ENCODE measurements at regions not wholly inside any gene's neighbourhood (a gene's known extent, or its start where the extent isn't known, plus 50 kb on each side); places are given as distances from the start of the nearest gene placed in this dataset.
"Not testable (repeated sequence)": the region's sequence is repeated elsewhere in the genome, so short reads cannot be mapped to it uniquely, and the experiment has no call there.

DNA sequence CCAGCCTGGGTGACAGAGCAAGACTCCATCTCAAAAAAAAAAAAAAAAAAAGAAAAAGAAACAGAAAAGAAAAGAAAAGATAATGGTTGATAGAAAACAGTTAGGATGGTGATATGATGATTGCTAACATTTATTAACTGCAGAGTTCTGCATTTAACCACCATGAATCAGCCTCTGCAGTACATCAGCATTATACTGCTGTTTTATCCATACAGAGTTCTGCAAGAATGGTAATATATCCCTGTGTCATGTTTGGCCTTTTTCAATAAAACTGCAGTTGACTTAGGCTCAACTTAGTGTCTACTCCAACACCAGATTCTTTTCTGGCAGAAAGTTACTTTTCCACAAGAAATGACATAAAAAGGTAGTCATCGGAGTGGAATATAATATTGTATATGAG, 62.6 kb downstream of the DUSP6 start:
- no peak for DNase-seq

DNA sequence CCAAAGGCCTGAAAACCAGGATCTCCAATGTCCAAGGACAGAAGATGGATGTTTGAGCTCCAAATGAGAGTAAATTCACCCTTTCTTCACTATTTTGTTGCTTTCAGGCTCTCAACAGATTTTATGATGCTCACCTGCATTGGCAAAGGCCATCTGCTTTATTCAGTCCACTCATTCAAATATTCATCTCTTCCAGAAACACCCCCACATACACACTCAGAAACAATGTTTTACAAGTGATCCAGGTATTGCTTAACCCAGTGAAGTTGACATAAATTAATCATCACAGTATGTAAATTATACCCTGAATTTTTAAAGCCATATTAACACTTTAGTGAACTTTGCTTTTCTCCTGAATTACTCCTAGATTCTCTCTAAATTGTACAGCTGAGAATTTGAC, 63.3 kb downstream of the DUSP6 start:
- no peak for DNase-seq

DNA sequence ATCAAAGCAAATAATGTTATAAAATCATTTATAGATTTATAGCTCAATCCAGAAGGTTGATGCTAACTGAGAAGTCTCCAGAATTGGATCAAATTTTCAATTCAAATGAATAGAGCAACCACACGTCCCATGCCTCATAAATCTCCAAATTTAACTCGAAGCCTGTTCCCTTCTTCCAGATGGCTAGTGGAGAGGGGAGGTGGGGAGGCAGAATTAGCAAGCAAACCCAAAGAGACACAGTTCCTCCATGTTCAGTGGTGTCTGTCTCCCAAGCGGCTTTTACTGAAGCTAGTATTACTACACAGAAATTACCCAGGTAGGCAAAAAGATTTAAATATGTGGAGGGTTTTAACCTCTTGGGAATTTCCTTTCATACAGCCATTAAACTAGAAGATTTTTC, 65.8 kb downstream of the DUSP6 start:
- DNase-seq, result no peak

DNA sequence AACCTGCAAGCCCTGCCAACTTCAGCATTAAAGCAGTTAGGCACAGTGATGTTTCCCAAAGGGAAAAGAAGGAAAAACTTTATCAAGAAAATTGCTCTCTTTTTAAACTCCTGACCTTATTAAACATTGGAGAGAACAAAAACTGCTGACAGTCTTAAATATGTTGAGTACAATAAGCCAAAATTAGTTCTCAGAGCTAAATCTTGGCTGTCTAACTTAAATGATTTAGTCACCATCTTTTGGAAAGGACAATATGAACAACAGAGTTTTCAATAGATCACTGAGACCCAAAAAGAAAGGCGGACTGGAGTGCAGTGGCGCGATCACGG, 70.8 kb downstream of the DUSP6 start:
- no peak for DNase-seq

DNA sequence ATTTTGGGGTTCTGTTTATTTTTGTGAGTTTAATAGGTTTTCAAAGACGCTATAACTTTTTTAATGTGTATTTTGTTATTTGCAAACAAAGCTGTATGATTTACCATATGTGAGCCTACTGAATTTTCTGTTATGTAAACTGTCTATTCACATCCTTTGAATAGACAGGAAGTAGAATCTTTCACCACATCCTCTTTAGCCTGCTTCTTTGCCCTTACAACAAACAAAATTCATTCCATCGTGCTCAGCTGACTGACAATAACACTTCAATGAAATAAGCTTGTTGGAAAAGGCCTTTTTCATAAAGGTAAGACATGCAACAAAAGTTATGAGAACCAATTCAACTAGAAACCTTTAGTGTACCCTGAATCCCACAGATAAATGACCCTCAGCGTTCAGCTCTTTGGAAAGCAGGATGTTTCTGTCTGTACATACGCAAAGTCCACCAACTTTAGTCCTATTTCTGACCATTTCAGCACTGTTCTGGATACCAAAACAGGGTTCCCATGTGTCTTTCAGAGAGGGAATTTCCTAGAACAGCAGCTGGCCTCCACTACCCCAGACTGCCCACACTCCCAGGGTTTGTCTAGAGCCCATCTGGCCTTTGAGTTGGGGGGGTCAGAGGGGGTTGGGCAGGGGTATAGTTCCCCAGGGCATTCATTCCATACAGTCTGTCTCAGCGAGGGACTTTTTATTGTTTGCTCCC, 71.3 kb downstream of the DUSP6 start:
- peak; percentile 15 for DNase-seq

DNA sequence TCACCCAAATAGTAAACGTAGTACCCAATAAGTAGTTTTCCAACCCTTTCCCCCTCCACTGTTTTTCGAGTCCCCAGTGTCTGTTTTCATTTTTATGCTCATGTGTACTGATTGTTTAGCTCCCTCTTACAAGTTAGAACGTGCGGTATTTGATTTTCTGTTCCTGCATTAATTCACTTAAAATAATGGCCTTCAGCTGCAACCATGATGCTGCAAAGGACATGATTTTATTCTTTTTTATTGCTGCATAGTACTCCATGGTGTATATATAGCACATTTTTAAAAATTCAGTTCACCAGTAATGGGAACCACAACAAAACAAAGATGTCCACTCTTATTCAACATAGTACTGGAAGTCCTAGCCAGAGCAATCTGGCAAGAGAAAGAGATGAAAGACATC, 72.8 kb downstream of the DUSP6 start:
- DNase-seq, result no peak

DNA sequence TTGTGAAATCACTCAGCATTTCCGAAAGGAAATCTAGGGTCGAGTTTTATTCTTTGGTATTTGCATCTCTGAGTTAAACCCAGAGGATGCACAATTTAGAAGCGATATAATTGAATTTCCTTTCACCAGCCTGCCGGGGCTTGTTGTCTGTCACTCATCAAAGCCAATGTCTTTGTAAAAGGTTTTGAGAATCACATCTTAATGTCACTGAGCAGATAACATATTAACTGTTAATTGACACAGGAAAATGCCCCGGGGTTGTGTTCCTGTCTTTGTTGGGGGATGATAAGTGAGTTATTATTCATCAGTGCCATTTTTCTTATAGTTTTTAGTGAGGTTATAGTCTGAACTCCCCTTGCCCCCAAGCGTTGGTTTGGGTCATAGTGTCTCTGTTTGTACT, 73.4 kb downstream of the DUSP6 start:
- DNase-seq, result no peak

DNA sequence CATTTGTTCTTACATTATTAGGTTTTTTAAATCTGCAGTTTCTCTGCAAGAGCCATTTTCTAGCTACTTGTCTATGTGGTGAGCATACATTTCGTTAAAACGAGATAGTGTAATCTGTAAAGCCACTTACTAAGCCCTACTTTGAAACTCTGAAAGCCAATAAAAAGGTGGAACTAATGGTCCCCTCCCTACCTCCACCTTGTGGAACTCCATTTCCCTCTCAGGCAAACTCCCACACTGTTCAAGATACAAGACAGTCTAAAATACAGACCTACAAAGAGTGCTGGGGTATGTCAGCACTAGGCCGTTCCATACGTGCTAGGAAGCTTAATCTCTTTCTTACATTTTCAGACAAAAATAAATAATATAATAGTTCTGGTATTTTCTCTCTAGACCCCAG, 74.1 kb downstream of the DUSP6 start:
- DNase-seq, result no peak

DNA sequence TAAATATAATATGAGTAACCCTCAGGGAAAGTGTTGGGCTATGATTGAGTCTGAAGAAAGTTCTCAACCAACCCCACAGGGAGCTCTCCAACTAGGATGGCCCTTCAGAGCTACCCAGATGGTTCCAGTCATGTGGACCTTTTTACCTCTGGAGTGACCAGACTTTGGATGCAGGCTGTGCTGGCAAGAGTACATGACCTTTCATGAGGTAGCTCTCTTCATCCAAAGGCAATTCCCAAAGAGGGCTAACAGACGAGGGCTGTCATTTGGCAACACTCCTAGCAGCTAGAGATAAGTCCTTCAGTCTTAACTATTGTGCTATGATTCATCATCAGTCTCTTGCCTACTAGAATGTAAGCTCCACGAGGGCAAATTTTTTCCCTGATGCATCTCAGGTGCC, 75.4 kb downstream of the DUSP6 start:
- no peak for DNase-seq

DNA sequence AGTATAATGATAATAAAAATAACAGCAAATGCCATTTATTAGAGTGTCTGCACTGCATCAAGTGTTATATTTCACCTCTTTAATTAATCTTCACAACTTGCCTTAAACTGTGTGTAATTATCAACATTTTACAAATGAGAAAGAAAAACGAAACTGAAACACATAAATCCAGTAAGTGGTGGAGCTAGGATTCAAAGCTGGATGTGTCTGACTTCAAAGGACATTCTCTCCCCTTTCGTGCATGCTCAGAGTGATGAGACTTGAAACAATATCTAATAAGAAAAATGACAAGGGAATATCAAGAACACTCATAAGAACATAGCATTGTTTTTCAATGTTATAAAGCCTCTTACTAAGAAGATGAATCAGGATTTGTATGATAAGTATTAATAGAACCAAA, 78.8 kb downstream of the DUSP6 start:
- no peak for DNase-seq

DNA sequence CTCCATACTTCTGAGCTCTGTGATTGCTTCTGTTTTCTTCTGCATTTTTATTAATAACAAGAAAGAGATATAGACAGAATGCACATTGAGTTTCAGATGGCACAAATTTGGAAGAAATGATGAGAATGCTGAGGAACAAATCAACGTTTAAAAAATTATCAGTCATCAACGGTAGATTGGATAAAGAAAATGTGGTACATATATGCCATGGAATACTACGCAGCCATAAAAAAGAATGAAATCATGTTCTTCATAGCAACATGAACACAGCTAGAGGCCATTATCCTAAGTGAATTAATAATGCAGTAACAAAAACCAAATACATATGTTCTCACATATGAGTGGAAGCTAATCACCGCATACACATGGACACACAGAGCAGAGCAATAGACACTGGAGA, 81.8 kb downstream of the DUSP6 start:
- no peak for DNase-seq

DNA sequence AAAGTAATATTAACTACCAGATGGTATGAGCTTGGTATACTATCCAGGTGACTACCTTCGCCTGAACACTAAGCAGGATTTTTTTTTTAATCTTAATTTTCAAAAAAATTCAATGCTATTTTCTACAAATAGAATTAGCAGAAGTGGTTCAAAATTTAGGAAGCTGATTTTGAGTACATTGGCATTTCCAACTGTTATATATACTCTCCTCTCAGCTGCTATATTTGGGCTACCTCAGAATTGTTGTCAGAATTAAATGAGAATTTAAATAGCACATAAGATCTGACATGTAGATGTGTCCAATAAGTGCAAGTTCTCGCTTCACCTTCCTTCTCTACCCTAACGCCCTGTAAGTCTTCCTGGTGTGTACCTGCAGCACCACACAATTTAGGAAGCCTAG, 83.1 kb downstream of the DUSP6 start:
- no peak for DNase-seq

DNA sequence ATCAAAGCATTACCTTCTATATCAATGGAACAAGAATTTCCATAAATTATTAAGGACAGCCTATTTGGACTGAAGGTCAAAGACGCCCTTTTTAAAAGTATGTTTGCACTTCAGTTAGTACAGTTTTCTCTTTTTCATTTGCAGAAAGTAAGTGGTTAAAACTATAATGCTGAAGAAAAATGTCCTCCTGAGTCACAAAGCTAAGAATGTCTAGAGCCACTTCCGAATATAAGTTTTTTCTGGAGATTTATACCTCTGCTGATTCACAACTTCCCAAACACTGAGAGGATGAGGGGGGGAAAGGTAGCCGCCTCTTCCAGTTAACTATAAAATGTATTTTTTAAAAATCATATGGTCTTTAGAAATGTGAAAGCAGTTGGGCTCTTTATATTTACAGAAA, 84.9 kb downstream of the DUSP6 start:
- DNase-seq, result no peak

DNA sequence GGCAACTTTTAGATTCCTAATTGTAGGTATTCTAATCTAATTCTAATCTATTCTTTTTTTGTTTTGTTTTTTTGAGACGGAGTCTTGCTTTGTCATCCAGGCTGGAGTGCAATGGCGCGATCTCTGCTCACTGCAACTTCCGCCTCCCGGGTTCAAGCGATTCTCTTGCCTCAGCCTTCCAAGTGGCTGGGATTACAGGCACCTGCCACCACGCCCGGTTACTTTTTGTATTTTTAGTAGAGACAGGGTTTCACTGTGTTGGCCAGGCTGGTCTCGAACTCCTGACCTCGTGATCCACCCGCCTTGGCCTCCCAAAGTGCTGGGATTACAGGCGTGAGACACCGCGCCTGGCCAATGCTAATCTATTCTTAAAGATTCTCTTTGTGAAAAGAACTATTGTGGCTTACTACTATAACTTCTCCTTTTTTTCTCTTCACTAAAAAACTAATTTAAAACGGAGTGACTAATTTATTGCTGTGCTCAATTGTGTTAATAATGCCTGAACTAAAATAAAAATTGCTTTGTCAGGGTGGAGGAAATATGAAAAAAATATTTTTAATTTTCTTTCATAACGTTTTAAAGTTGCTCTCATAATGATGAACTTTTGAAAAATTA, 85.6 kb downstream of the DUSP6 start:
- not testable (repeated sequence) for DNase-seq

DNA sequence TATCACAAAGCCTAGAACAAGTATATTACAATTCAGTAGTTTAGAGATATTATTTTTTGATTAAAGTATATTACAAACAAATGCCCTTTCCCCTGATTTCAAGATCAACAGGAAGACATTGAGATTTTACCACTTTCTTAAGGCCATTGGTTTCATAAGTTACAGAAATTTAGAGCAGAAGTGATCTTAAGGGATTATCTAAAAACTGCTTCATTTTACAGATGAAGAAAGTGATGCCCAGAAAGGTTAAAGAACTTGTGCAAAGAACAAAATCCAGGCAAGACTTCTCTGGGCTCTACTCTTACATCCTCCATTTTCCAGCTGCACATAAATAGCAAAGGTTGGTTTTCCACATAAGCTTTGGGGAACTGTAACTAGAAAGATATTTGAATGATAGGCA, 87.5 kb downstream of the DUSP6 start:
- DNase-seq, result no peak

DNA sequence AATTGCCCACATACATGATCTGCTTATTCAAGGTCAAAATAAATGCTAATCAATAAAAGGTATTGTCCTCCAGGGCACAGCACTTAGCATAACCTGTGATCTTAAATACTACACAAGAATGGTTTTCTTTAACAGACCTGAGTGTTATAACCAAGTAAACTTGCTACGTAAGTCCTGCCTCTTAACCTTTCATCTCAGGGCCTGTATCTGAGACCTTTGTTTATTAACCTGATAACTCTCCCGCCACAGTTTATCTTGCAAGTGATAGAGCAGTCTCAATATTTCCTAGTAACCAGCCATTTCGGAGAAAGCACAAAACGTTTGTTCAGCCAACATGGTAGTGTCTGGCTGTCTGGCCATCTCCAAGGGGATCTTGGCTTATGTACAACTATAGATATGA, 88.4 kb downstream of the DUSP6 start:
- DNase-seq, result no peak

DNA sequence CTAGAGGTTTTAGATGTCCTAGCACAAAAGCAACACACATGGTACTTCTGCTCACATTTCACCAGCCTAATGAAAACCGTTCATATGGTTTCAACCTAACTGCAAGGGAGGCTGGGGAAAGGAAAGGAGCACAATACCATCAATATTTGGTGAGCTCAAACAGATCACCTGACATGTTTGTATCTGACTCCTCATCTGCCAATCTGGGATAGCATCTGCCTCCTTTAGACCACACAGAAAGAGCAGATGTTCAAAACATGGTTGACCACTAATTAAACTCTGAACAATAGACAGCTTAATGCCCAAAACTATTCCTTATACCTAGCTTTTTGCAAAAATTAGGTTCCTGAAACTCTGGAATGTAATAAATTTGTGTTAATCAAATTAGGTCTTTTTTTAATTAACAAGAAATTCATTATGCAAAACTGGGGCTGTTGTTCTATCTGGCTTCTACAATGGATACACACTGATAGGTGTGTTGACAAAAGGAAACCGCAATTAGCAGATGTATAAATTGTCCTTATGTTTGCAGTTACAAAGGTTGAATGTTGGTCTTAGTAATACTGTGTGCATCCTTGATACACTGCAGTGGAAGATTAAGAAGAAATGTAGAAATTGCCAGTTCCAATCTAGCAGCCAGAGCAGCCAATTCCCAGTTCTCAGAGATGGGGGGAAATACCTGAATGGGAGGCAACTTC, 89.3 kb downstream of the DUSP6 start:
- DNase-seq, result peak; percentile 69

DNA sequence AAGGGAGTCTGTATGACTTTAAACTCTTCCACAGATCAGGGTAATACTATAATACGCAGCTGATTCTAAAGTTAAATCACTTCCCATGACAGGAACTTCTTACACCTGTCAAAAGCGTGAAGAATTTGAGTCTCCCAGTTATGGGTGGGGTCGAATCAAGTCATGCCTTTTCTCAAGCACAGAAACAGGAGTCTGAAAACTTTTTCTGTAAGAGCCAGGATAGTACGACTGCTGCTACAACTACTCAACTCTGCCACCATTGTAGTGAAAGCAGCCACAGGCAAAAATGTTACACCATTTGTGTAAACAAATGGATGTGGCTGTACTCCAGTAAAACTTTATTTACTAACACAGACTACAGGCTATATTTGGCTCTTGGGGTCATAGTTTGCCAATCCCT, 90.3 kb downstream of the DUSP6 start:
- DNase-seq, result no peak

DNA sequence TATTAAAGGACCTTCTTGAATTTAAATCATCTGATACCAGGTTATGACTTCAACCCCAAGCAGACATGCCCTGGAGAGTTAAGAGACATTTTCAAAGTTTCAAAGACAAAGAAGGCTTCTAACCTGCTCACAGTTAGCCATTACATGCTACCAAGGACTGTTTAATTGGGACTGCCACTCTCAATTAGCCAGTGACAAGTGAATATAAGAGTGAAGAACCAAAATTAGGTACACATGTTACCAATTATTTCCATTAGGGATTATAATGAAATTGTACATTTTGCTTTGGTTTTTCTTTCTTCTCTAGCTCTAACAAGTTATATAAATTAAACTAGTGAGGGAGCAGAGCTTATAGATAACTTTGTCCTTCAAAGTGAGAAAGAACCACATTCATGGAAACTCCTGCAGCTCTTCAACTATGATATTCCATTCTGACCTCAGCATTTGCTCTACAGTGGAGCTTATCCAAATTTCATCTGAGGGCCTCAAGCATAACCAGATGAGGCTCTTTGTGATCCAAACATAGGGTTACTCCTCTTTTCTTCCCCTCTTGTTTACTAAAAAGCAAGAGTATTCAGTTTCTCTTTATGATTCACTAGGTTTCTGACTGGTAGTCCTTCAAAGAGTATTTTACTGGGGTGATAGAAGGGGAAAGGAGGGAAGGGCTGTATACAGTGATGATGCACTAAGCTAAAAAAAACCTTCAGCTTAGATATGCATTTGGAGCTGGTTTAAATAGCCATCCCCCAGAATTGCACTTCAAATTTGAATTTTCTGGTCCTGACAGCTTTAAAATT, 91.3 kb downstream of the DUSP6 start:
- no peak for DNase-seq

DNA sequence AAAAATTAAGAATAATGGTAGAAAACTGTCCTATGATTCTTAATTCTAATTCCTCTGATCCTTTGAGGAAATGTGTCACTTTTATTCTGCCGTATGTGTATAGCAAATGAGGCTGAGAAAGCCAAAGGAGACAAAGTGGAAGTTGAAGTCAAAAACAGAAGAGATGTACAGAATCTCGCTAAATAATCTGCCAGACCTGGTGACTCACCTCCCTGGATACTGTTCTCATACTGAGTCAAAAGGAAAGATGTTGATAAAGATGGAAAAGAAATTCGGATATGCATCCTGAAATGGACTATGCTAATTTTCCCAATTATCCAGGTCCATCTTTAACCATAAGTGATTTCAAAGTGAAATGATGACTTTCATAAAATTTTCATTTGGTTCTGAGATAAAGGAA, 92.5 kb downstream of the DUSP6 start:
- no peak for DNase-seq

DNA sequence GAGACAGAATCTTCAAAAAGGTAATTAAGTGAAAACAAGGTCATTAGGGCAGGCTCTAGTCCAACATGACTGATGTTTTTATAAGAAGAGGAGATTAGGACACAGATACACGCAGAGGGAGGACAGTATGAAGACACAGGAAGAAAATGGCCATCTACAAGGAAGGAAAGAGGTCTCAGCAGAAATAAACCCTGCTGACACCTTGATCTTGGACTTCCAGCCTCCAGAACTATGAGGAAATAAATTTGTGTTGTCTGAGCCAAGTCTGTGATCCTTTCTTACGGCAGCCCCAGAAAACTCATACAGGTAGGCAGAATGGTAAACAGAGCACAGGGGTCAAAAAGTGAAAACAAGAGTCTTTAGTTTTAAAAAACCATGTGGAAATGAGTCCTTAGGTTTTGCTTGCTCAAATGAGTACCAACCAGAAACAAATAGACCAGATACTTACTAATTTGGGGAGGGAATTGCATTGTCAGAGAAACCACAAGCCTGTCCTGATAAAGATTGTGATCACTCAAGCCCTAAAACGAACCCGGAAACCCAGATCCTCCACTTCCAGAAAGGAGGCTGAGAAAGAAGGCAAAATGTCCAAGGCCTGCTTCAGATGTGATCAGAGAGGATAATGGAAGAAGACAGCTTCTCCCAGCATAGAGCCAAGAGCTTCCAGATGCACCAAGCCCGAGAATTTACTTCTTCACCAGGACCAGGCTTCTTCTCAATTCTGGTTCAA, 93.9 kb downstream of the DUSP6 start:
- DNase-seq, result no peak

DNA sequence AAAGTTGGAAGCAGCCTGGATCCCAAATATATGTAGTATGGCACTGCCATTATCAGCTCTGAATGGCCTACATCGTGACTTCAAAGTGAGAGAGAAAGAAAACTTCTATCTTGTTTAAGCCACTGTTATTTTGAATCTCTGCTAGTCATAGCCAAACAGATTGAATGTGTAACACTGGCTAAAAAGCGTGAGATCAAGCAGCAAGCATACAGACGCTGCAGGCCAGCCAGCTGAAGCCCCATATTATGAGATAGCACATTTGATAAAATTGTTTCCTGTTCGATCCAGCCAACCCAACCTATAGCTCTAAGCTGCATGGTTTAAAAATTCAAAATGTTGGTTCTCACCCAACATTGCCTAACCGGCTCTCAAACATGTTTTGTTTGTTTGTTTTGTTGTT, 95.0 kb downstream of the DUSP6 start:
- DNase-seq, result no peak

DNA sequence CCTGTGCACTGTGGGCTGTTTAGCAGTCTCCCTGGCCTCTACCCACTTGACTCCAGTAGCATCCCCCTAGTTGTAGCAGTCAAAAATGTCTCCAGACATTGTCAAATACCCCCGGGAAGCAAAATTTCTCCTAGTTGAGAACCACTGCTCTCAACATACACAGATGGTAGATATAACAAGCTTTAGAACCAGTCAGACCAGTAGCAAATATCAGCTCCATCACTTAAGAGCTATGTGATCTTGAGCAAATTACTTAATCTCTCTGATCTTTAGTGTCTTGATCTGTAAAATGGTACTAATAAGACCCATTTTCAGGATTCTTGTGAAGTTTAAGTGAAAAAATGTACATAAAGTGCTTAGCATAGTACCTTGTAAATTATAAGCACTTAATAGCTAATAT, 96.2 kb downstream of the DUSP6 start:
- DNase-seq, result no peak
